Fibroblast of lung (primary cell): ENCODE measurements at regions not wholly inside any gene's neighbourhood (a gene's known extent, or its start where the extent isn't known, plus 50 kb on each side); places are given as distances from the start of the nearest gene placed in this dataset.

Experiments
- DNase-seq, 2 donors: peaks; one replicate each; pipeline versions ENCODE4 v3.0.0 to v3.0.0-alpha.2; 2010; ENCODE audit warnings: low read depth in 2 of 2
- H2AFZ ChIP-seq: 2 replicates; pipeline ENCODE4 v1.5.1; 2012; ENCODE audit warnings: low read length, control low read depth, inconsistent platforms
- H3K27ac ChIP-seq: 2 replicates; pipeline ENCODE4 v1.5.1; 2011; ENCODE audit warnings: low read length, control low read depth; ENCODE audit not compliant: insufficient read depth
- H3K27me3 ChIP-seq: 2 replicates; pipeline ENCODE4 v1.5.1; 2011; ENCODE audit warnings: mild to moderate bottlenecking, low read length; ENCODE audit not compliant: control insufficient read depth, insufficient read depth
- H3K36me3 ChIP-seq: 2 replicates; pipeline ENCODE4 v1.5.1; 2011; ENCODE audit warnings: low read length; ENCODE audit not compliant: control insufficient read depth, insufficient read depth
- H3K4me1 ChIP-seq: 2 replicates; pipeline ENCODE4 v1.5.1; 2011; ENCODE audit warnings: low read length; ENCODE audit not compliant: control insufficient read depth, insufficient read depth; ENCODE audit errors: extremely low read depth
- H3K4me2 ChIP-seq: 2 replicates; pipeline ENCODE4 v1.5.1; 2011; ENCODE audit warnings: low read length, control low read depth; ENCODE audit not compliant: insufficient read depth; ENCODE audit errors: extremely low read depth
- H3K4me3 ChIP-seq, 4 experiments: fragments of 200-600 bp in 1 of 4; sonication (generic) in 1 of 4; replicated peaks in 1 of 4; 2 replicates each; pipeline ENCODE4 v1.5.1; 2011 to 2016; ENCODE audit warnings: low read length in 4 of 4, low read depth in 3 of 4, mild to moderate bottlenecking in 3 of 4, control low read depth in 2 of 4, inconsistent platforms in 1 of 4, mixed read lengths in 1 of 4; ENCODE audit not compliant: insufficient read depth in 1 of 4; ENCODE audit errors: control extremely low read depth in 1 of 4
- H3K79me2 ChIP-seq: 2 replicates; pipeline ENCODE4 v1.5.1; 2012; ENCODE audit warnings: mild to moderate bottlenecking, low read length, inconsistent platforms; ENCODE audit not compliant: control insufficient read depth, insufficient read depth
- H3K9ac ChIP-seq: 2 replicates; pipeline ENCODE4 v1.5.1; 2011; ENCODE audit warnings: mild to moderate bottlenecking, low read length, control low read depth; ENCODE audit not compliant: insufficient read depth
- H3K9me3 ChIP-seq: 2 replicates; pipeline ENCODE4 v1.5.1; 2012; ENCODE audit warnings: low read depth, low read length; ENCODE audit not compliant: control insufficient read depth, insufficient read depth
- H4K20me1 ChIP-seq: 2 replicates; pipeline ENCODE4 v1.5.1; 2011; ENCODE audit warnings: low read length; ENCODE audit not compliant: control insufficient read depth, insufficient read depth; ENCODE audit errors: extremely low read depth
- CTCF ChIP-seq, 2 donors: IDR thresholded peaks in 1 of 2; conservative IDR thresholded peaks in 1 of 2; 1 replicate in 1 of 2; 2 replicates in 1 of 2; pipeline ENCODE4 v1.5.1; 2011 to 2012; ENCODE audit warnings: low read length in 2 of 2, control low read depth in 1 of 2, inconsistent platforms in 1 of 2, low read depth in 1 of 2, mild to moderate bottlenecking in 1 of 2
- EZH2 ChIP-seq: IDR thresholded peaks from 2 replicates; pipeline ENCODE4 v1.5.1; 2012; ENCODE audit warnings: low read length, control low read depth, mild to moderate bottlenecking; ENCODE audit errors: missing control alignments

GRCh38 chrX:78388663-78389062 lies 61.3 kb upstream of the CYSLTR1 start:
- no peak for DNase-seq
- H3K79me2 ChIP-seq: no peaks in the 10 kb centered on the region
- no peak overlapping the region for H3K4me2 ChIP-seq
- no peak overlapping the region for H3K4me3 ChIP-seq
- no peak overlapping the region for H3K9ac ChIP-seq
- H3K36me3 ChIP-seq: no peaks in the 10 kb centered on the region
- H3K9me3 ChIP-seq: no peaks in the 10 kb centered on the region
- H3K27ac ChIP-seq: no peak overlapping the region
- no peak overlapping the region for H2AFZ ChIP-seq
- no peak for TF ChIP-seq CTCF (conservative IDR thresholded peaks at IDR 0.05 in 1 of 2, IDR thresholded peaks at IDR 0.05 in 1 of 2; ENCODE audit: low read depth in 1 of 2, low read length in 2 of 2)
- no peak for TF ChIP-seq EZH2
- no peaks in the 10 kb centered on the region for H4K20me1 ChIP-seq
- H3K27me3 ChIP-seq: no peaks in the 10 kb centered on the region
- H3K4me1 ChIP-seq: no peaks in the 10 kb centered on the region

DNA sequence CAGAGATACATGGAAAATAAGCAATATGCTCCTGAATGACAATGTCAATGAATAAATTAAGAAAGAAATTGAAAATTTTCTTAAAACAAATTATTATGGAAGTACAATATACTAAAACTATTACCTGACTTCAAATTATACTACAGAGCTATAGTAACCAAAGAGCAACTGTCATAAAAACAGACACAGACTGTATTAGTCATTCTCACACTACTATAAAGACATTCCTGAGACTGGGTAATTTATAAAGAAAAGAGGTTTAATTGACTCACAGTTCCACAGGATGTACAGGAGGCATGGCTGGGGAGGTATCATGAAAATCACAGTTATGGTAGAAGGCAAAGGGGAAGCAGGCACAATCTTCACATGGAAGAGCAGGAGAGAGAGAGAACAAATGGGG lies 60.0 kb upstream of the CYSLTR1 start:
- Histone ChIP-seq H3K9me3 (no peaks in the 10 kb centered on the region), H3K27ac (no peak overlapping the region), H4K20me1 (no peaks in the 10 kb centered on the region), H2AFZ (no peak overlapping the region), H3K9ac (no peak overlapping the region), H3K79me2 (no peaks in the 10 kb centered on the region), H3K36me3 (no peaks in the 10 kb centered on the region), H3K4me2 (no peak overlapping the region), H3K4me1 (no peaks in the 10 kb centered on the region), H3K27me3 (no peaks in the 10 kb centered on the region), H3K4me3 (no peak overlapping the region)
- no peak for DNase-seq
- no peak for TF ChIP-seq CTCF (conservative IDR thresholded peaks at IDR 0.05 in 1 of 2, IDR thresholded peaks at IDR 0.05 in 1 of 2; ENCODE audit: low read depth in 1 of 2, low read length in 2 of 2)
- TF ChIP-seq EZH2: no peak

DNA sequence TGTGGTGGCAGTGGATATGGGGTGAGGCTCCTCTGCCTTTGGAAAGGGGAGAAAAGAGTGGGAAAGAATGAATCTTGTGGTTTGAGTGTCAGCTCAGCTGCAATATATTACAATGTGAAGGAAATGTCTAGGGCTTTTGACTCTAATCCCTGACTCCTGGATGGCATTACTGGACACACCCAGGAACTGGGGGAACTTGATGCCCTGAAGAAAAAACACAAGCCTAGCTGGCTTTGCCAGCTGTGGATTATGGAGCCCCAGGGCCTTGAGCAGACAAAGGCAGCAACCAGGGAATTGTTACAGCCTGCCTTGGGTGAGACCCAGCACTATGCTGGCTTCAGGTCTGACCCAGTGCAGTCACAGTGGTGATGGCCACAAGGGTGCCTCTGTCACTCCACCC lies 57.1 kb upstream of the CYSLTR1 start:
- Histone ChIP-seq H3K27me3 (no peaks in the 10 kb centered on the region), H2AFZ (no peak overlapping the region), H3K9ac (no peak overlapping the region), H3K4me2 (no peak overlapping the region), H3K79me2 (no peaks in the 10 kb centered on the region), H3K9me3 (no peaks in the 10 kb centered on the region), H3K4me3 (no peak overlapping the region), H3K36me3 (no peaks in the 10 kb centered on the region), H3K4me1 (no peaks in the 10 kb centered on the region), H4K20me1 (no peaks in the 10 kb centered on the region), H3K27ac (no peak overlapping the region)
- no peak for TF ChIP-seq CTCF (conservative IDR thresholded peaks at IDR 0.05 in 1 of 2, IDR thresholded peaks at IDR 0.05 in 1 of 2; ENCODE audit: low read depth in 1 of 2, low read length in 2 of 2)
- no peak for TF ChIP-seq EZH2
- no peak for DNase-seq
